Stimulated activated CD4-positive, alpha-beta T cell treated with anti-CD3 and anti-CD28 coated beads, Interleukin-4, amount 100 ng/mL, for 48 hours (primary cell): ENCODE measurements at regions not wholly inside any gene's neighbourhood (a gene's known extent, or its start where the extent isn't known, plus 50 kb on each side); places are given as distances from the start of the nearest gene placed in this dataset.

Experiments
- DNase-seq, 2 donors: peaks; one replicate each; pipeline ENCODE4 v3.0.0-alpha.2; 2020; ENCODE audit warnings: low read depth in 2 of 2

DNA sequence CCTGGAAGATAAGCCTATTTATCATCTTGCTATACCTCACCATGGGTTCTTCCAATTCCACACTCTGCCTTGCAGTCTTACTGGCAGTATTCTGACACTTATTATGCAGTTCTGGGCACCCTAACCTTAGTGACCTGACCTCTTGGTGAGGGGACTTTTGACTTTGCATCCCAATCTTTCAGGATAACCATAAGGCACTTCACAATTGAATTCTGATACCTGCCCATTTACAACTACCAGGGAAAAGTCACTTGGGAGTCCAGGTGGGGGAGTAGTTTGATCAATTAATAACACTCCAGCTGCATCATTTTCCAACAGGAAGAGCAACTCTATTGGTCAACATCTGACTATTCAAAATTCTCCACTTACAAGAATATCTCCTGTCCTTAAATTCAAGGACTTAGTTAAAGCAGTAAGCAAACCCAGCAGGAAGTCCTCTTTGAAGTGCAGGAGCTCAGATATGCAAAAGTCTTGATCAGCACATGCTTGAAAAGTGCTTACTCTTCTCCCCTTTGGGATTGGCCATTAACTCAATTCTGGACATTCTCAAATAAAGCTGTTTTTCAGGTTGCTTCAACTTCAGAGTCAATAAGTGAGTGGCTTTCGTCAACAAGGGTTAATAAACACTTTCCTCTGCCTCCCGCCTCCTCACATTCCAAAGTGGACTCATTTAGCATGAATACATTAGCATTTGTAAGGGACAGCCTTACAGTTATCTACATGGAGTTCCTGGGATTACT is 177.4 kb upstream of the NRIP1 start:
- no peak for DNase-seq

DNA sequence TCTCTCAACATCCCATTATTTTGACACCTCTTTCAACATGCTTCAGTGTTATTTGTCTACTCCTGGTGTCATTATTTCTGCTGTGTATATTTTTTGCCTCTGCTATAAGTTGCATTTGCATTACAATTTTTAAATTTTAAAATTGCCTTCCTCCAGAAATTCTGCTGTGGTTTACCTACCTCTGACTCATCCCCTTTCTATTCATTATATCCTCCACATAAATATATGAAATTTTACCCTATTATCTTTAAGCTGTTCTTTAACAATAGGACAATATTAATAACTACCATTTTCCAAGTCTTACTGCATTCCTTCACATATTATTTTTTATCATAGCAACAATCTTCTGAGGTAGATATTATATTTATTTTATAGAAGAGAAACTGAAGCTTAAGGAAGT is 178.1 kb upstream of the NRIP1 start:
- DNase-seq = no peak

DNA sequence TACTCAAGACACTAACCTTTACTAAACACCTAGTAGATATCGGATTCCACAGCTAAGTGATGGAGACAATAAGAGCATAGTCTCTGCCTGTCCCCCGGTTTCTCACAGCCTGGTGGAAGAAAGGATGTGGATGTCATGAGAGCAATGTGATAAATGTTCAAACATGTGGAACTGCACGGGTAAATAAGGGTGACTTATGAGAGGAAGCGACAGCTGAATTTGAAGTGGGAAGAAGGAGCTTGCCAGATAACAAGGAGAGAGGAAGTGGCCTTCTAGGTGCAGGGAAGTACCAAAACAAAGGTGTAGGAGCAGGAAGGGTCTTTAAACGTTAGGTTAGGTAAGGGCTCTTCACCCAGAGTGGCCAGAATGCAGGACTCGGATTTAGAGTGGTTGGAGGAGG is 178.6 kb upstream of the NRIP1 start:
- no peak for DNase-seq

DNA sequence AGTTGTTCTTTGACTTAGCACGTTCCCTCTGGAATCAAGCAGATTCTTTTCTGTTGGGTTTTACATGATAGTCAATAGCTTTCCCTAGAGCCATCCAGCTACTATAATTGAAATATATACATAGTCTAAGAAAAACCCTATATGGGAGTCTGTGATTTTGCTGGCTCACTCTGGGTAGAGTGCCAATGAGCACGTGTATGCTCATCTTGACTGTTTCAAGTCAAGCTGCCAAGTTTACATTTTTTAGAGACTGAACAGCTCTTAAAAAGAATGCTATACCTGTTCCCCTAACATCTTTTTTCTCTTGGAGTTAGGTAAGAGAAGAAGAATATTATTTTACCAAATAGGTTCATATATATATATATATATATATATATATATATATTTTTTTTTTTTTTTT is 182.8 kb upstream of the NRIP1 start:
- DNase-seq = no peak

DNA sequence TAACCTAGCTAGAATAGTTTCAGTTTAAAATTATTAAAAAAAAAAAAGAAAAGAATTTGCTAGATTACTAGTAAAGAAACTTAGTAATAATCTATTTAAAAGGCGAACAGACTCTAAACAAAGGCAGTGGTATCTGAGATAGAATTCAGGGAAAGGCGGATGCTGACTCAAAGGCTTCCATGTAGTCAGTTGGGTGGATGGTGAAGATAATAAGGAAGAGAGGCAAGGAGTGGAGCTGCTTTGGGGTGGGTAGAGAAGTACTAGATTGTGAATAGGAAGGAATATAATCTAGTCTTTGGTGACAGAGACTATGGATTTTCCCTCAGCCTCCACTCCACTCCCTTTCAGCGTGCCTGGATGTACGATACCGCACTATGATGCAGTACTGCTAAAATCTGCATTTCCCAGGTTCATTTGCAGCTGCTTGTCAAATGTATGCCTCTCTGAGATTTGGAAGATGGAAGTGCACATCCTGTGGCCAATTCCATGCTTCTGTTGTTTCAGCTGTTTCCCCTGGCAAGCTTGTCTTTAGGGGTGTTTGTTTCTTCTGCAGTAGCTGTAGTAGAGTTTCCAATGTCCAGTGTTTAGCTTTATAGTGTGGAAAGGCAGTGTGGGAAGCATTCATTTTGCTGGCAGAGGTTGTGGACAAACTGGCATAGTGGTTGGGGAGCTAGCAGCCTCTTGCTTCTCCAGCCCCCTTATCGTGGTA is 184.6 kb upstream of the NRIP1 start:
- DNase-seq = no peak

DNA sequence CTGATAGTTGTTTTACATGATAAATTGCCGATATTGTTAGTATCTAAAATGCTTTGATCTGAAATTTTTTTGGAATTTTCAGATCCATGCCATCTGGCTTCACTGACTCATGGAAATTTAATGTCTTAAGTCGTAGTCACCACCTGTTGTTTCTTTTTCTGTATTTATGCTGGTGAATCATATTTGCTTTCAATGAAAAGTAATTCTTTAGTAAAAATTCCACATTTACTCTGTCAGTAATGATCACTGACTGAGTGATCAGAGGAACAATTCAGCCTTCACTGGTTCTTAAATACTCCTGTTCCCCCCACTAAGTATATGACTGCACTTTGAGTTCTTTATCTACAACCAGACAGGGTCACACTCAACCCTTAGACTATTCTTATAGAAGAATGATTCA is 185.6 kb upstream of the NRIP1 start:
- DNase-seq = no peak

DNA sequence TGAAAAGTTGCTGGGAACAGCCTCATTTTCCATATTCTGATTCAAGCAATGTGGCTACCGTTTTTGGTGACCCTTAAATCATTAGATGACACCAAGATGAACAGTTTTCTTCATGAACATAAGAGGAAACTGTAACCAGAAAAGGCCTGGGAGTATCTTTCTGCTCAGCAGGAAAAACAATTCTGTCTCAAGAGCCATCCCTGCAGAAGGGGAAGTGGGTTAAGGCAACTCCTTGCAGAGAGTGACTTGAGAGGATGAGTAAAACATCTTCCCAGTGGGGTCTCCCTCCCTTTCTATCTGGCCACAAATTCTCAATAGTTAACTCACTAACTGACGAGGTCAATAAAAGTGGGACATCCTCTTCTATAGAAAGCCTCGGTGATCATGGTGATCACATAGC is 187.6 kb upstream of the NRIP1 start:
- DNase-seq = no peak

DNA sequence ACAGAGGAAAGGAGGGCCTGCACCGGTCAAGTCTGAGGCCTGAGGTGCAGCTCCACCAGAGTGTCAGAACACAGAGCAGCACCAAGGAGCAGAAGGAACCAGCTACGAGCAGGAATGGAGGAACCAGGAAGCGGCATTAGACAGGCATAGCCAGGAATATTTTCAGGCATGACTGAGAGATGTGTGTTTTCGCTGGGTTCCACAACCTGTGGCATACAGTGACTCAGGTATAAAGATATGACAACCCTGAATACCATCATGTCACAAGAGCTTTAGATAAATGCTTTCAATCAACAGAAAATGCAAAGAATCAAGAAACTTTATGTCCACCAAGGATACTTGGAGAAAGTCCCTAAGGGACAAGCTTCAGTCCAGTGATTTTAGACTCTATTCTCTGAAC is 189.3 kb upstream of the NRIP1 start:
- no peak for DNase-seq

DNA sequence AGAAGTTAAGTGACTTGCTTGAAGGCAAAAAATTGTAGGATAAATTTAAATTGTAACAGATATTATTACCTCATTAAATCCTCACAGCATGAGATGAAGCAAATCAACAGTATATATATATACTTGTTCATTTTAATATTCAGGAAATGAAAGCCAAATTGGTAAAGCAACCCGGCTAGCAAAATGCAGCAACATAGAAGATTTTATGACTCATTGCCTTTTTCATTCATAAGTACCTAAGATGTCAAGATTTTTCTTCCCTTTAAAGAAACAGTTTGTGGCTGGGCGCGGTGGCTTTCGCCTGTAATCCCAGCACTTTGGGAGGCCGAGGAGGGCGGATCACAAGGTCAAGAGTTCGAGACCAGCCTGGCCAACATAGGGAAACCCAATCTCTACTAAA is 190.5 kb upstream of the NRIP1 start:
- no peak for DNase-seq

DNA sequence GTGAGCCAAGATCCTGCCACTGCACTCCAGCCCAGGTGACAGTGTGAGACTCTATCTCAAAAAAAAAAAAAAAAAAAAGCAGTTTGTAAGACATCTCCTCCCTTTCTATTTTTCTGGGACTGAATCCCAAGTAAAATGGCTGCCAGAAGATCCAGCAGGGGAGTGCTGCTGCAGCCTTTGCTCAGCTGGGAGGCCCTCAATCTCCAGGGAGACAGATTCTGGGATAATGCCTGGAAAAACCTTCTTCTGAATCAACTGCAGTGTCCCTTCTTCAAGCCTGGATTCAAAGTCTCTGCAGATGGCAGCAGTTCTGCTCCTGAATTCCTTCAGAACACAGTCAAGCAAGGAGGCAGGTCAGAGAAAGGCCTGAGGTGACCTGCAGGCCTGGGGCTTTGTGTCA is 191.0 kb upstream of the NRIP1 start:
- no peak for DNase-seq

DNA sequence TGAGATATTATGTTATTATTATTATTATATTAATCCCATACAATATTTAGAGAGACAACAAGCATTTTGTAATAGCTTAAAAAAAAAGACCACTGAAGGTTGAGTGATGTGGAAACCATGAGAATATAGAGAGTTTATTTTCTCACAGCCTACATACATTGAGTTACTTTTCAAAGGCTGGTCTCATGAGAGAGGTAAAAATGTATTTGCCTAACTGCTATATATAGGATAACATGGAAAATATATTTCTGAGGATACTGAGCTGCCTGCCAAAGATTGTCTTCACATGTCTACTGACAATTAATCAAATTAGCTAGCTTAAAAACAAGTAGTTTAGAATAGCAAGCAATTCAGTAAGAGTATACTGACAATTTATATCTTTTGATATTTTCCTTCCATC is 192.2 kb upstream of the NRIP1 start:
- no peak for DNase-seq

DNA sequence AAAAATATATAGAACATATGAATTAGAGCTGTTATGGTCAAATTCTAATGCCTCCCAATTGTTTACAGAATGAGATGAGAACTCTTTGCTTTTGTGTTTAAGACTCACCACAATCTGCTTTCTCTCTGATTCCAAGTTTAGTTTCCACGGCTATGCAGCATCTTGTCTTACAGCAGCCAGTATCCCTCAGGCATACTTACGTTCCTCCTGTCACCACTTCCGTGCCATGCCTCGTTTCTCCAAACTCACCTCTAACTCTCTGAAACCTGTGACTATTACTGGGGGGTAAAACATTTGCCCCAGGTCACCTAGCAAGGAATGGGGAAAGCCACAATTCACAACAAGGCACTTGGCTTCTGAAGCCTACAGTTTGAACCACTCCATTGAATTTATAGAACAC is 192.8 kb upstream of the NRIP1 start:
- no peak for DNase-seq

DNA sequence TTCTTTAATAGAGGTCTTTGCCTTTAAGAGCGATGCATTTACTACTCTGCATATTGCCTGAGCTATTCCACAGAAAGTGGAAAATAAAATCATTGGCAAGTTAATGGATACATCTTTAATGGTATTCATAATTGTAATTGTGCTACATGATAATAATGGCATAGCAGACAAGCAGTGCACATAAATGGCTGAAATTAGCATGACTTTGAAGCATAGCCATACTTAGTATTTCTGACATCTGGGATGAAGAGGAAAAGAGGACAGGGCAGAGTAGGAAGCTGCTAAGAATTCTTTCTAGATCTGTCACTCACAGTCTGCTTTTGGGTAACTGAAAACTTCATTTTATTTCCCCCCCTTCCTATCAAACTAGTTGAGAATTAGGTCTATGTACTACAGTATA is 195.0 kb upstream of the NRIP1 start:
- no peak for DNase-seq

DNA sequence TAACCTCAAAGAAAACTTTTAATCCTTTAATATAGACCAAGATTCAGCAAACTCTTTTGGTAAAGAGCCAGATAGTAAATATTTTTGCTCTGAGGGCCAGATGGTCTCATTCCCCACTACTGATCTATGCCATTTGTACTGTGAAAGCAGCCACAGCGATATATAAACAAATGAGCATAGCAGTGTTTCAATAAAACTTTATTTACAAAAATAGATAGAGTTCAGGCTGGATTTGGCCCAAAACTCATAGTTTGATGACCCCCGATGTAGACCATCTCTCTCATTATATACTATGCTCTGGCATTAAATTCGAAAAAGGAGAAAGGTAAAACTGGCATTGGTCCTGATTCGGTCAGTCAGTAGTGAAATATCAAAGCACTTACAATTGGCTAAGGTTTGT is 195.8 kb upstream of the NRIP1 start:
- DNase-seq = no peak

DNA sequence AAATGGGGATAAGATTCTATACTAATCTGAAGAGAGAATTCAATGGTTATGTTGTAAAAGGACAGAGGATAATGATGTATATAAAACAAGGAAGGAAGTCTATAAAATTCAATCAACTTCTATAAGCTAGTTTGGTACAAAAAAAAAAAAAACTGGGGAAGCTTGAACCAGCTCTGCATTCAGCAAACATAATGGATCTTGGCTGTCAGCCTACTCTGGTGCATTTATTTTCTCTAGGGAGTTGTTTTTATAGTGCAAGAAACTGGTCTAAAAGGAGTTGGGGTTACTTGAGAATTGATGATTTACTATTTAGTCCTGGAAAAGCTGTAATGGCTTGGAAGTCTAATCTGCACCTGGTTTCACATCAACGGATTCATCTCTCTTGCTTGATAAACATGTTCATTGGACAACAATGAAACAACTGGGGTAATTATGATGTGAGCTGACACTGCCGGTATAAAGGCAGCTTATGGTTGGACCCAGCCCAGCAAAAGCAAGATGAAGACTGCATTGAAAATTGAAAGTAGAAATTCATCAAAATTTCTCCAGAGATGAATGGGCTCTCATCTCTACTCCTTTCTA is 199.4 kb upstream of the NRIP1 start:
- DNase-seq = no peak

DNA sequence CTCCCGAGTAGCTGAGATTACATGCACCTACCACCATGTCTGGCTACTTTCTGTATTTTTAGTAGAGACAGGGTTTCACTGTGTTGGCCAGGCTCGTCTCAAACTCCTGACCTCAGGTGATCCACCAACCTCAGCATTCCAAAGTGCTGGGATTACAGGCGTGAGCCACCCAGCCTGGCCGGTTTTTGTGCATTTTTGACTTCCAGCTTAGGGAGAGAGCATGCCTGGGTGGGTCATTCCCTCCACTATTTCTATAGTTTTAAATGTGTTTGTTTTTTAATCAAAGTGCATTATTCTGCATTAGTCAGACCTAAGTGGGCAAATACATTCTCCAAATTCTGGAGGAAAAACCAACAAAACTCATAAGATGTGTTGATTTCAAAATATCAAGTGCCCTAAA is 207.4 kb upstream of the NRIP1 start:
- DNase-seq = no peak

DNA sequence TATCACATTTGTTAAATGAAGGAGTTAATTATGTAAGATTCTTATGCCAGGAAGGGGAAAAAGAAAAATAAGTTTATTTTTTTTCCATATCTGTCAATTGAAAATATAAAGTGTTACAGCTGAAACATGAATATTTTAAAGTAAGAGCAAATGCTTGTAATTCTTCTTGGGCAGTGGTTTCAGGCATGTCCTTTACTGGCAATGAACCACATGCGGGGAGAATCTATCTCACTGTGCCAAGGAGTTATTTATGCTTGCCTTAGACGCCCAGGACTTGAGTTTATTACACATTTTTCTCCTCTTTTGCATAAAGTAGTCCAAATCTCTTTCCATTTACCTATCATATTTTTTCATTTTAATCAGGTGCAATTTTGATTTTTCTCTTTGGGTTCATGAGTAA is 207.8 kb upstream of the NRIP1 start:
- no peak for DNase-seq

DNA sequence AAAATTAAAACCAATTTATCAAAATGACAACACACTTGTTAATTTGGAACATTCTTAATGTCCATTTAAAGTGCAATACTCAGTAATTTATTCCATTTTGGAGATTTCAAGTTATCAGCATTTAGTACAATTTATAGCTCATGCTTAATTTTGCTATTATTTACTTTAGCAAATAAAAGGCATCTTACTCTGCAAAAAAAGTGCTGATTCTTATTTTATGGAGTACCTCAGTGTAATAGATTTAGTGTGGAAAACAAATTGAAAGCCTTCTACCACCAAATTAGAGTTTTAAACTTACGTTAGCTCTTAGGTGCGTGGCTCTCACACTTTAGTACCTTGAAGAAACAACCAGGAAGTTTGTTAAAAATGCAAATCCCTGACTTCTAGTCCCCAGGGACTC is 208.4 kb upstream of the NRIP1 start:
- no peak for DNase-seq

DNA sequence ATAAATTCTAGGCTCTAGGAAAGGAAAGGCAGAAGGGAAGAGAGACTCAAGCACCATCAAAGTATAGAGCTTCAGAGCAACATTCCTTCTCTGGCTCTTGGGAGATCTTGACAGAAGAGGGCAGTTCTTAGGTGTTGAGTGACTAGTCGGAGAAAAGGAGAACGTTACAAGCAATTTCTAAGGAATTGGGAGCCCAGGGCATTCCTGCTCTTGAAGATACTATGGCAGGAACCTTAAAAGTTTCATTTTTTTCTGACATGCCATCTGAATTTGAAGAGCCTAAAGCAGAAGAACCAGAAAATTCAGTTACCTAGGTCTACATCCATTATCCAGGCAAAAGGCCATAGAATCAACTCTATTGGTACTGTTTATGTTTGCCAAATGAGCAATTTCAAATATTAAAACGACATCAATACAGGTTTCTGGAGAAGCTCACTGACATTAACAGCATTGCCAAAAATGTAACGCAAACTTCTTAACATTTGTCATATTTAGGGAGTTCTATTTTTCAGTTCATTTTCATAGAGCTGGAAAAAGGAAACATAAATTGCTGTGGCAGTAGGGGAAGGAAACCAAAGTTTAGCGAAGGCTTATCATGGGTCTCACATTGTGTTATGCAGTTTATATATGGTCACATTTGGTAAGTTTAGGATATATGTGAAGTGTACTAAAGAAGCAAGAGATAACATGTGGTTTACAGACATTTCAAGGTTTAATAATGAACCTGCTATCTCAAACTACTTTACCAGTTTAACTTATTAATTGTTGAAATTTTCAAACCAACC is 210.1 kb upstream of the NRIP1 start:
- DNase-seq = no peak

DNA sequence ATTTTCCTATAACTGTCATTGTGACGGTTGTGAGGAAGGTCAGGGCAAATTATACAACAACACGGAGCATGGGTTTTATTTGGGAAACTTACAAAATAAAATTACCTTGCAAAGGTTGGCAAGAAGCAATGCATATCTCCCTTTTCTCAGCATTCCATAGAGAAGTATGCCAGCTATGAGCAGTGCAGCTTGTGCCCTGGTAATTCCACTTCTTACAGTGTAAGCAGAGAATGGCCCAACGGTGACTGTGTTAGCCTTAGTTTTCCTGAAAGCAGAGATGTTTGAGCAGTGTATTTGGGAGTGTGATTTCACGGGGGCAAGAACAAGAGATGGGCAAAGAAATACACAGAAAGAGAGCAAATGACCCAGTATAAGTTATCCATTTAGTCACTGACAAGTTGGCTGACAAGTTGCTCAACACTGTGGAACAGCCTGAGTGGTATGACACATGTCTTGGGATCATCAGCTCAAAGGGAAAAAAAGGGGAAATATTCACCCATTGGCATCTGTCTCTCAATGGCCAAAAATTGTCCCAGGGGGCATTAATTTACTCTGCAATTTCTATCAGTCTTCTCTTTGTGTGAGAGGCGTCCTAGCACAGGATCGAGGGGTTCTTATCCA is 210.9 kb upstream of the NRIP1 start:
- DNase-seq = no peak

DNA sequence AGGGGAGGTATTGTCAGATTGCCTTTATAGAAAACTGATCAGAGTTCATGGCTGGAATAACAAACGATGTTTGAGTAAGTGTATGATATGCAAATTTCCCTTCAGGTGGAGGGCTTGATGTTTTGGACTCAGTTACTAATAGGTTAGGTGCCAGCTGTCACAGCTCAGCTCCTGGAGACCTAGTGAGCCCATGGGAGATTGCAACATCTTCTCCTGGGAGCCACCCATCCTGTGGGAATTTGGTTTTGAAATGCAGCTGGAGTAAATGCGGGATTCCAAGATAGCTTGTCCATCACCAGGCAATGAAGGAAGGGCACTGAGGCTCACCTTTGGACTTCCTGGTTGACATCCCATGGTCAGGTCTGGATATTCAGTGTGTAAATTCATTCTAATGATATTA is 211.4 kb upstream of the NRIP1 start:
- DNase-seq = no peak

DNA sequence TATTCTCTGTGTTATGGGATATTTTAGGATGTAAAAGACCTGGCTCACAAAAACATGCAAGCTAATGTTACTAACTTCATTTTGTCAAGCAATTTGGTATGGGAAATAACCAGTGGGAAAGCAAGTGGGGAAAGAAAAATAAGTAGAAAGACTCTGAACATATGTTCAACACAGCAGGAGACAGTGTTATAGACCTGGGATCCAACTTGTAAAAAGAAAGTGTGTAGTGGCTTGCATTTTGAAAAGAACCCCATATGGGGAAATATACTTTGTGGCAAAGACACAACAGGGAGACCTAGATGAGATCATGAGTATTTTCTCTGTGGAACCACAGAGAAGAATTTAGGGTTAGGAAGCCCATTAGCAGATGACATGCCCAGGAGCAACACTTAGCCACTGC is 212.7 kb upstream of the NRIP1 start:
- no peak for DNase-seq
